GM18867 (cell line): ENCODE measurements at regions not wholly inside any gene's neighbourhood (a gene's known extent, or its start where the extent isn't known, plus 50 kb on each side); places are given as distances from the start of the nearest gene placed in this dataset.
"Not testable (repeated sequence)": the region's sequence is repeated elsewhere in the genome, so short reads cannot be mapped to it uniquely, and the experiment has no call there.

Source experiments
- ATAC-seq: cut with Tn5 transposase; IDR thresholded peaks from one replicate; pipeline ENCODE4 v1.9.1; 2021; ENCODE audit warnings: mild to moderate bottlenecking, moderate library complexity; ENCODE audit not compliant: unreplicated experiment

GRCh38 chr2:187206471-187206870 lies 241.6 kb downstream of the CALCRL start:
- no peak for ATAC-seq

GRCh38 chr2:187206071-187206470 lies 242.0 kb downstream of the CALCRL start:
- ATAC-seq: no peak

- no peak for ATAC-seq
Observed at GRCh38 chr2:187198136-187198535, 249.9 kb downstream of the CALCRL start.

GRCh38 chr2:187194049-187194448 lies 254.0 kb downstream of the CALCRL start:
- ATAC-seq: no peak

GRCh38 chr2:187188783-187189631 lies 259.0 kb downstream of the CALCRL start:
- no peak for ATAC-seq

- no peak for ATAC-seq
Observed at GRCh38 chr2:187187519-187187918, 260.5 kb downstream of the CALCRL start.

- no peak for ATAC-seq
Observed at GRCh38 chr2:187180529-187180928, 267.5 kb downstream of the CALCRL start.

GRCh38 chr2:187178876-187179275 lies 269.2 kb downstream of the CALCRL start:
- not testable (repeated sequence) for ATAC-seq

GRCh38 chr2:187177253-187177652 lies 270.8 kb downstream of the CALCRL start:
- ATAC-seq: no peak

GRCh38 chr2:187174582-187174981 lies 273.5 kb downstream of the CALCRL start:
- no peak for ATAC-seq

GRCh38 chr2:187171318-187171717 lies 276.7 kb downstream of the CALCRL start:
- no peak for ATAC-seq

GRCh38 chr2:187169864-187170263 lies 278.2 kb downstream of the CALCRL start:
- ATAC-seq: no peak

GRCh38 chr2:187168720-187169713 lies 279.0 kb downstream of the CALCRL start:
- ATAC-seq: peak; percentile 74

- ATAC-seq: no peak
Observed at GRCh38 chr2:187167491-187167890, 280.6 kb downstream of the CALCRL start.

- ATAC-seq: no peak
Observed at GRCh38 chr2:187165936-187166610, 282.0 kb downstream of the CALCRL start.

- no peak for ATAC-seq
Observed at GRCh38 chr2:187158452-187158851, 289.6 kb downstream of the CALCRL start.

- no peak for ATAC-seq
Observed at GRCh38 chr2:187157046-187157445, 291.0 kb downstream of the CALCRL start.

GRCh38 chr2:187155476-187155875 lies 292.6 kb downstream of the CALCRL start:
- ATAC-seq: no peak

- ATAC-seq: no peak
Observed at GRCh38 chr2:187150670-187151069, 297.4 kb downstream of the CALCRL start.

GRCh38 chr2:187148059-187148714 lies 299.2 kb upstream of the ZSWIM2 start:
- ATAC-seq: peak; percentile 48
